ENCODE measurements at regions not wholly inside any gene's neighbourhood (a gene's known extent, or its start where the extent isn't known, plus 50 kb on each side); places are given as distances from the start of the nearest gene placed in this dataset.

DNA sequence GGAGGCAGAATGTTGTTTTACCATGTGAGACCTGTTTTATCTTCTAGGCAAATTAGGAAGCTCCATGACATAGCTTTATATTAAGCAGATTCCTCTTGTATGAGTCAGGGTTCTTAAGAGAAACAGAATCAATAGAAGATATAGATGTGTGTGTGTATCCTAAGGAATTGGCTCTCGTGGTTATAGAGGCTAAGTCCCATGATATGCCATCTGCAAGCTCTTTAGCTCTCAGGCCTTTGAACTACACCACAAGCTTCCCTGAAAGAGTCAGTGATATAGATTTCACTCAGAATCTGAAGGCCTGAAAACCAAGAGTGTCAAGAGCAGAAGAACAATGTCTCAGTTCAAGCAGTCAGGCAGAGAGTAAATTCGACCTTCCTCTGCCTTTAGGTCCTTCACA, 365.8 kb upstream of the ZNF608 start:
- no peak for DNase-seq (ENCODE audit: low read depth in 4 of 4, low spot score in 2 of 4)

DNA sequence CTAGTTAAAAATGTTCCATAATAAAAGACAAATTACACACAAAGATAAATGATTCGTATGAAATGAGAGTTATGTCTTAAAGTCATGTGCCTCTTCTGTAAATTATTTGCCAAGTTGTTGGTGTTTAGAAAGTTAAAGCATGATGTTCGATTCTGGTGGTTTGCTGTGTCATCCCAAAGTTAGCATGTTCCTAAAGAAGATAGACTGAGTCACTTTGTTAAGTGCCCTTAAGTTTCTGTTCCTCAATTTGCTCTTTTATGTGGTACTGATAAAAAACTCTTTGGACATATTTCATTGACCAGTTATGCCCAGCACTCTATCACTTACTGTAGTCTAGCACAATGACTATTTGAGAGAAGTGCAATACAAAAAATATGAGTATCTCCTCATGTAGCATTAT, 366.9 kb upstream of the ZNF608 start:
- DNase-seq (ENCODE audit: low read depth in 4 of 4, low spot score in 2 of 4), result no peak

DNA sequence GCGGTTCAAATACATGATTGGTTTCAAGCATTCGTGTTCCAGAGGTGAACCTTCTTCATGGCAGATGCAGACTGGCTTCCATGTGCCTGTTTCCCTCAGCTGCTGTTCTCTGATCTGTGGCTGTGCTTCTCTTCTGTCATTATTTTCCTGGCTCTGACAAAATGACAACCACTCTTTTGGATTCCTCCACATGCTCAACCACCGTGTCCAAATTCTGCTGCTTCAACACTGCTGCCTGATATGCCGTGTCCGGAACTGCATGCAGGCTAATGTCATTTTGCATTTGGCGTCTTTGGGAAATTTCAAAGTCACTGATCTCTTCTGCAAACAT, 368.7 kb upstream of the ZNF608 start:
- DNase-seq (ENCODE audit: low read depth in 4 of 4, low spot score in 2 of 4), result no peak

DNA sequence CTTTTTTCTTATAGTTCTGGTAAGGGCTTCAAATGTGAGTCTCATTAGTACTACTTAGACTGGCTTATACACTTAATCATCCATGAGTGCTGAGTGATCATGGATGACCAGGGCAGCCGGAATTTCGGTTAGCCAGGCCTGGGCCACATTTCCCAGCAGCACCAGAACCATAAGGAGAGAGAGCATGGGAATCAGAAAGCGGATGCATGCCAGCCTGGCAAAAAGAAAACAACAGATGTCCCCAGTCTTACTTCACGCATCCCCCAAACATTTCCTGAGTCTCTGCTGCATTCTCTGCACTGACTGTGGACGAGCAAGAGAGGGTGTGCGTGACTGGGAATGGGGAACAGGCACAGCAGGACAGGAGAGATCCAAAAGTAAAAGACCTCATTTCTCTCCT, 371.1 kb upstream of the ZNF608 start:
- no peak for DNase-seq (ENCODE audit: low read depth in 4 of 4, low spot score in 2 of 4)

GRCh38 chr5:125120012-125120411, 373.6 kb upstream of the ZNF608 start:
- DNase-seq (ENCODE audit: low read depth in 4 of 4, low spot score in 2 of 4), result no peak

DNA sequence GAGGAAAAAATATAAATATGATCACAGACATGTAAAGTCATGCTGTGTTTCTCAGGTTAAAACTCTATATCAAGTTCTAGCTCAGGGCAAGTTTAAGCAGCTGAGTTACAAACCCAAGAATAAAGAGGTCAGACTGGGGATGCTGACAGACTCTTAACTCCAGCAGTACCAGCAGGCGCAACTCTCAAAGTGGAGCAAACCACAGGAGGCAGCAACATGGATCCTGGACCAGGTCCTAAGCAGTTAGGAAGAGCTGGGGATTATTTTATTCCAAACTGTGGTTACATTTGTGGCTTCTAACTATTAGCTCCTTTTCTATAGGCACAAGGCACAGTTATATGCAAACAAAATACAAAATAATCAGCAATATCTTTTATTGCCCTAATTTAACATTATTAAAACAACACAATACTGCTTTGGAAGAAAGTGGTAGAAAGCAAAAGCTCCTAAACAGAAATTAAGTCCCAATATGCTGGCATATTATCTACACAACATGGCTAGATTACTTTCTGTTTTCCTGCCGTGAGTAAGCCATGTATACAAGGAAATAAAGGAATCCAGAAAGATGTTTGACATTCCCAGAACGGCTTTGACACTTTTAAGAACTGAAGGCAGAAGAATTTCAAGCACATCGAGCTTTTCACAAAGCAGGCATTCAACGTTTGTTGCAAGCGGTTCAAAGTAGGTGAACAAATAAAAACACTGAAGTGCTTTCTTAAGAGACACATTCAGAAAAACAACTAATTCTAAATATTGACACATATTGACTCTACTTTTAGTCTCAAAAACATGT, 378.8 kb upstream of the ZNF608 start:
- no peak for DNase-seq (ENCODE audit: low read depth in 4 of 4, low spot score in 2 of 4)

DNA sequence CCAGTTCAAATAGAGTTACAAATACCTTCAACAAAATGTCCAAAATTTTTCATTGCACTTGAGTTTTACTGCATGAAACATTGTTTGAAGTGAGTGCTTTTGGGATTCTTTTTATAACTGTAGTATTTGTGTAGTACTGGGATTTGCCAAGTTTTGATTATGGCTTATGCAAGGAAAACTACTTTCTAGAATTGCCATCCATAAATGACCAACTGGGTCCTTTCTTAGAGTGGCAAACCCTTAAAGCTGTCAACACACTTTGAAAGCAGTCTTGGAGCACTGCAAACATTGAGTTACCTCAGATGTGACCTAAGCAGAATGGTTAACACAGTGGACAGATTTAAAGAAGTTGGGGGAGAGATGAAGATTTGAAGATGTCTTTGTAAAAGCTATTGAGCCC, 379.6 kb upstream of the ZNF608 start:
- no peak for DNase-seq (ENCODE audit: low read depth in 4 of 4, low spot score in 2 of 4)

GRCh38 chr5:125129151-125129806, 382.8 kb upstream of the ZNF608 start:
- no peak for DNase-seq (ENCODE audit: low read depth in 4 of 4, low spot score in 2 of 4)

GRCh38 chr5:125130591-125130990, 384.2 kb upstream of the ZNF608 start:
- DNase-seq (ENCODE audit: low read depth in 4 of 4, low spot score in 2 of 4), result no peak

DNA sequence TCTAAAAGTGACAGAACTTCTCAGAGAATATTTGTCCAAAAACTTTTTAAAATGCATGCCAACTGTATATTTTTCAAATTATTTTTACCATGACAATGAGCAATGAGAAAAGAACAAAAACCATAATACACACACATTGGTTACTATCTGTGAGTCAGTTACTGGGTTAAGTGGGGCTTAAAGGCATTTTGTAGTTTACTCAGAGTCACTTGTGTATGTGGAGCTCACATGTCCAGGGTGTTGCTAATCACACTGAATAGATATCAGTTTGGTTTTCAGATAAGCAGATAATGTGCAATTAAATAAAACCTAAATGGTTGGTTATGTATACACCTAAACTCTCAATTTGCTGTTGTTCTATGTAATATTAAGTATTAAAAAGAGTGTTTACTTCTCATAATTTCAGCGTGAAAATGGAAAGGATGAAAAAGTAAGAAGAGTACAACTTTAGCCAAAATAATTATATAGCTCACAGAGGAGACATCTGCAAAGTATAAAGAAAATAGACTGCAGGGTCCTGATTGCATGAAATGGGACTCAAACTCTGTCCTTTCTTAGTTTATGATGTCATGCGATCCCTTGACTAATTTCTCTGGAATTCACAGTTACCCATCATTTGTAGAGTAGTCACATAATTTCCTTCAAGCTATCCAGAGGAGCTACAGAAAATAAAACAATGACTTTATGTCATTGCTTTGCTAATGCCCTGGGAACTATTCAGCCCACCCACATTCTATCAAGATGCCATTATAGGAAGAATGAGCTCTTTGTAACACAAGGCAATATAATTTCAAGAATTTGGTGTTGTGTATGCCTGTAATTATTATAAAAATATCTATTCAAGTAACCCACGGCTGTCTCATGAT, 388.0 kb upstream of the ZNF608 start:
- no peak for DNase-seq (ENCODE audit: low read depth in 4 of 4, low spot score in 2 of 4)

- DNase-seq (ENCODE audit: low read depth in 4 of 4, low spot score in 2 of 4), result no peak
Observed at GRCh38 chr5:125137535-125137934, 391.1 kb upstream of the ZNF608 start.

DNA sequence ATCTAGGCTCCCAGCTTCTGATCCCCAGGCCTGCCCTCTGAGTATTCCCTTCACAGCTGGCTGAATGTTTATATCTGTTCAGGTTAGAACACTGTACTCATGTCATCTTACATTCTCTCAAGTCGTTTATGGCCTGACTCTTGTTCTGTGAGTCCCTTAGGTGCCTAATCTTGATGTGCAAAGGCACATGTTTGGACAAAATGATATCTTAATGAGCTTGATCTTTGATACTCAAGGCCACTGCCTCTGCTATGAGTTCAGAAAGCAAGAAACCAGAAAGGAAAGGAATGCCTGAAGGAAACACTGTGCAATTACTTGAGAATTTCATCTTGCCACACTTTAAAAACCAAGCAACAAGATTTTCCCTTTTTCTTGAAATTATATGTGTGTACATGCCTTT, 391.8 kb upstream of the ZNF608 start:
- DNase-seq (ENCODE audit: low read depth in 4 of 4, low spot score in 2 of 4), result no peak

GRCh38 chr5:125139590-125139989, 393.2 kb upstream of the ZNF608 start:
- DNase-seq (ENCODE audit: low read depth in 4 of 4, low spot score in 2 of 4), result no peak

DNA sequence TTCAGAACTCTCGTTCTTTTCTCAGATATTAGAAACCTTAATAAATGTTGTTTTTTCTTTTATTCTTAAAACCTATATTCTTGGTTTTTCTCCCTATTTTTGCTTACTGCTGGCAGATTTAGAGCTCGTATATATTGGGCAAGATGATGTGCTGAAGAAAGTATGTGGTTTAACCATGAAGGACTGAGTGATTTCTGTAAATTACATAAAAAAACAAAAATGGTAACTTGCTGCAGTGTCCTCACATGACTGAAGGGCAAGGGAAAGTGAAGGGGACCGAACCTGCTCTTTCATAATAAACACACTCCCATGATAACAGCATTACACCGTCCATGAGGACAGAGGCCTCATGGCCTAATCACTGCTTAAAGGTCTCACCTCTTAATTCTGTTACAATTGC, 393.8 kb upstream of the ZNF608 start:
- no peak for DNase-seq (ENCODE audit: low read depth in 4 of 4, low spot score in 2 of 4)

- no peak for DNase-seq (ENCODE audit: low read depth in 4 of 4, low spot score in 2 of 4)
Observed at GRCh38 chr5:125140855-125141254, 394.4 kb upstream of the ZNF608 start.

GRCh38 chr5:125142458-125142857, 396.0 kb upstream of the ZNF608 start:
- no peak for DNase-seq (ENCODE audit: low read depth in 4 of 4, low spot score in 2 of 4)

DNA sequence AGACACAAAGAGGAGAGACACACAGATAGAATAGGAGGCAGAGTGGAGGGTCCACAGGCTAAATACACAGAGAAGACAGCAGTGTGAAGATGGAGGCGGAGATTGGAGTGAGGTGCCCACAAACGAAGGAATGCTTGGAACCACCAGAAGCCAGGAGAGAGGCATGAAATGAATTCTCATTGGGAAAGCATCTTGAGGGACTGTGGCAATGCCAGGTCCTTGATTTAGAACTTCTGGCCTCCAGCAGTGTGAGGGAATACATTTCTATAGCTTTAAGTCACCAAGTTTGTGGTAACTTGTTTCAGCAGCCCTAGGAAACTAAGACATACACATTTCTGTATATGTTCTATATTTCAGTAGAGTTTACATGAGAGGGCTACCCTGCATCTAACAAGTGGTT, 396.6 kb upstream of the ZNF608 start:
- no peak for DNase-seq (ENCODE audit: low read depth in 4 of 4, low spot score in 2 of 4)

- no peak for DNase-seq (ENCODE audit: low read depth in 4 of 4, low spot score in 2 of 4)
Observed at GRCh38 chr5:125148076-125148475, 401.6 kb upstream of the ZNF608 start.

GRCh38 chr5:125148706-125149105, 402.3 kb upstream of the ZNF608 start:
- DNase-seq (ENCODE audit: low read depth in 4 of 4, low spot score in 2 of 4), result no peak

DNA sequence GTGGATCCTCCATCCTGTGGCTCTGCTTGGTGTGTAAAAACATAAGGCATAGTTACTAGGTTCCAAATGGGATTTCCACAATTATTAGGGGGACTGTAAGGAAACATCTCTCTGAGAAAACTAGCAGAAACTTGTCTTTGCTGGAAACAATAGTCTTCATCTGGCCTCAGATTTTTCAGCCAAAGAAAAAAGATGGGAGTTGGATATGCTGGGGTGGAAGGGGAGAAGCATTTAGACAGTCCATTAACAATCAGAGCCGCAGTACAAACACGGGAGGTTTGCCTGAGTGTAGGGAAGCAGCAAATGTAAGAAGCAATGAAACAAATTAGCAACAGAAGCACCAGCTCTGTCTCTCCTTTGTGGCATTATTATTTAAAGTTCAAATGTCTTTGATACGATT, 402.7 kb upstream of the ZNF608 start:
- no peak for DNase-seq (ENCODE audit: low read depth in 4 of 4, low spot score in 2 of 4)

GRCh38 chr5:125149527-125149926, 403.1 kb upstream of the ZNF608 start:
- no peak for DNase-seq (ENCODE audit: low read depth in 4 of 4, low spot score in 2 of 4)
